ENCODE measurements at regions not wholly inside any gene's neighbourhood (a gene's known extent, or its start where the extent isn't known, plus 50 kb on each side); places are given as distances from the start of the nearest gene placed in this dataset.

- TF ChIP-seq CTCF (IDR thresholded peaks at IDR 0.05; ENCODE audit: low read depth, low read length, poor library complexity, severe bottlenecking), result no peak
- TF ChIP-seq EZH2phosphoT487 (IDR thresholded peaks at IDR 0.05; ENCODE audit: borderline replicate concordance, low read length), result no peak
Measured at GRCh38 chr3:30180310-30181177, 425.9 kb upstream of the TGFBR2 start.

Measured in DOHH2 (cell line).